Loucy (cell line): ENCODE measurements at regions not wholly inside any gene's neighbourhood (a gene's known extent, or its start where the extent isn't known, plus 50 kb on each side); places are given as distances from the start of the nearest gene placed in this dataset.

ENCODE experiments used
- H2AFZ ChIP-seq: fragments of 200-600 bp; sonication (generic); 2 replicates; pipeline ENCODE4 v1.6.0; 2016; ENCODE audit warnings: antibody characterized with exemption, mild to moderate bottlenecking, low read length, moderate library complexity
- H3F3A ChIP-seq: fragments of 200-600 bp; 2 replicates; pipeline ENCODE4 v1.6.0; 2016; ENCODE audit warnings: antibody characterized with exemption, low read depth, mild to moderate bottlenecking
- H3K27me3 ChIP-seq: fragments of 200-600 bp; sonication (generic); 2 replicates; pipeline ENCODE4 v1.6.1; 2014; ENCODE audit warnings: low read length, mild to moderate bottlenecking; ENCODE audit not compliant: insufficient read depth, poor library complexity, severe bottlenecking
- H3K36me3 ChIP-seq: fragments of 200-600 bp; sonication (generic); 2 replicates; pipeline ENCODE4 v1.6.1; 2016; ENCODE audit warnings: low read length; ENCODE audit not compliant: insufficient read depth
- H3K4me1 ChIP-seq: fragments of 200-600 bp; sonication (generic); 2 replicates; pipeline ENCODE4 v1.5.1; 2014; ENCODE audit warnings: low read length, mild to moderate bottlenecking; ENCODE audit not compliant: insufficient read depth, poor library complexity, severe bottlenecking
- H3K4me2 ChIP-seq: fragments of 200-600 bp; sonication (generic); 2 replicates; pipeline ENCODE4 v1.6.0; 2014; ENCODE audit warnings: antibody characterized with exemption, low read length, low read depth, mild to moderate bottlenecking; ENCODE audit not compliant: poor library complexity, severe bottlenecking
- H3K4me3 ChIP-seq: fragments of 200-600 bp; sonication (generic); 2 replicates; pipeline ENCODE4 v1.5.1; 2014; ENCODE audit warnings: low read length, mild to moderate bottlenecking, mixed read lengths; ENCODE audit not compliant: poor library complexity, severe bottlenecking
- H3K79me2 ChIP-seq: fragments of 200-600 bp; sonication (generic); 2 replicates; pipeline ENCODE4 v1.6.1; 2014; ENCODE audit warnings: low read length; ENCODE audit not compliant: insufficient read depth
- H3K9ac ChIP-seq: fragments of 200-600 bp; sonication (generic); 2 replicates; pipeline ENCODE4 v1.6.0; 2014; ENCODE audit warnings: mild to moderate bottlenecking, low read depth, low read length, moderate library complexity; ENCODE audit not compliant: poor library complexity, severe bottlenecking
- H3K9me2 ChIP-seq: fragments of 200-600 bp; sonication (generic); replicated peaks from 2 replicates; pipeline ENCODE4 v1.6.1; 2016; ENCODE audit warnings: low read depth, low read length, mixed read lengths
- H3K9me3 ChIP-seq: fragments of 200-600 bp; sonication (generic); 2 replicates; pipeline ENCODE4 v1.6.1; 2014; ENCODE audit warnings: mild to moderate bottlenecking, antibody characterized with exemption, low read length, low read depth; ENCODE audit not compliant: insufficient read depth
- H4K20me1 ChIP-seq: fragments of 200-600 bp; sonication (generic); 2 replicates; pipeline ENCODE4 v1.6.0; 2014; ENCODE audit warnings: antibody characterized with exemption, low read length, mild to moderate bottlenecking; ENCODE audit not compliant: insufficient read depth, poor library complexity, severe bottlenecking
- CTCF ChIP-seq: fragments of 200-600 bp; sonication (generic); conservative IDR thresholded peaks from 2 replicates; pipeline ENCODE4 v1.5.1; 2014; ENCODE audit warnings: mild to moderate bottlenecking, antibody characterized with exemption, low read length
- EZH2phosphoT487 ChIP-seq: fragments of 200-600 bp; IDR thresholded peaks from 2 replicates; pipeline ENCODE4 v1.6.1; 2018; ENCODE audit warnings: antibody characterized with exemption, mild to moderate bottlenecking, moderate library complexity, borderline replicate concordance

- H4K20me1 ChIP-seq: no peaks in the 10 kb centered on the region
- H3K9me2 ChIP-seq: no peaks in the 10 kb centered on the region
- no peaks in the 10 kb centered on the region for H3K79me2 ChIP-seq
- no peaks in the 10 kb centered on the region for H3F3A ChIP-seq
- no peak overlapping the region for H3K4me3 ChIP-seq
- no peak overlapping the region for H3K9ac ChIP-seq
- no peaks in the 10 kb centered on the region for H3K4me1 ChIP-seq
- no peaks in the 10 kb centered on the region for H3K27me3 ChIP-seq
- H2AFZ ChIP-seq: no peak overlapping the region
- TF ChIP-seq EZH2phosphoT487: no peak
- TF ChIP-seq CTCF: no peak
- H3K9me3 ChIP-seq: no peaks in the 10 kb centered on the region
- H3K36me3 ChIP-seq: no peaks in the 10 kb centered on the region
- H3K4me2 ChIP-seq: no peak overlapping the region
These were observed 474.9 kb upstream of the TCF4 start for GRCh38 chr18:56062931-56063330.

- Histone ChIP-seq H4K20me1 (no peaks in the 10 kb centered on the region), H3F3A (no peaks in the 10 kb centered on the region), H2AFZ (no peak overlapping the region), H3K9me2 (no peaks in the 10 kb centered on the region), H3K27me3 (no peaks in the 10 kb centered on the region), H3K79me2 (no peaks in the 10 kb centered on the region), H3K4me1 (no peaks in the 10 kb centered on the region), H3K9ac (no peak overlapping the region), H3K36me3 (no peaks in the 10 kb centered on the region), H3K4me2 (no peak overlapping the region), H3K9me3 (no peaks in the 10 kb centered on the region), H3K4me3 (no peak overlapping the region)
- no peak for TF ChIP-seq CTCF
- no peak for TF ChIP-seq EZH2phosphoT487
These were observed 473.1 kb upstream of the TCF4 start for GRCh38 chr18:56060967-56061541.

- H3K4me3 ChIP-seq: no peak overlapping the region
- no peak overlapping the region for H3K4me2 ChIP-seq
- H3K9ac ChIP-seq: no peak overlapping the region
- no peaks in the 10 kb centered on the region for H3K4me1 ChIP-seq
- no peaks in the 10 kb centered on the region for H3F3A ChIP-seq
- H3K27me3 ChIP-seq: no peaks in the 10 kb centered on the region
- H3K9me2 ChIP-seq: no peaks in the 10 kb centered on the region
- no peak overlapping the region for H2AFZ ChIP-seq
- TF ChIP-seq CTCF (no peak), EZH2phosphoT487 (no peak)
- H3K9me3 ChIP-seq: no peaks in the 10 kb centered on the region
- H3K79me2 ChIP-seq: no peaks in the 10 kb centered on the region
- no peaks in the 10 kb centered on the region for H4K20me1 ChIP-seq
- no peaks in the 10 kb centered on the region for H3K36me3 ChIP-seq
These were observed 464.2 kb upstream of the TCF4 start for GRCh38 chr18:56052202-56052601.
